GM12872 (cell line): ENCODE measurements at regions not wholly inside any gene's neighbourhood (a gene's known extent, or its start where the extent isn't known, plus 50 kb on each side); places are given as distances from the start of the nearest gene placed in this dataset.

Experiments
- CTCF ChIP-seq: IDR thresholded peaks from 3 replicates; pipeline ENCODE4 v1.5.1; 2011; ENCODE audit warnings: low read depth, mild to moderate bottlenecking, low read length, moderate library complexity; ENCODE audit not compliant: insufficient read depth

- TF ChIP-seq CTCF, result no peak
Measured at GRCh38 chr2:7896940-7897487, 784.8 kb upstream of the ID2 start.

- no peak for TF ChIP-seq CTCF
Measured at GRCh38 chr2:7899241-7899640, 782.6 kb upstream of the ID2 start.

- TF ChIP-seq CTCF, result no peak
Measured at GRCh38 chr2:7899923-7900322, 781.9 kb upstream of the ID2 start.

DNA sequence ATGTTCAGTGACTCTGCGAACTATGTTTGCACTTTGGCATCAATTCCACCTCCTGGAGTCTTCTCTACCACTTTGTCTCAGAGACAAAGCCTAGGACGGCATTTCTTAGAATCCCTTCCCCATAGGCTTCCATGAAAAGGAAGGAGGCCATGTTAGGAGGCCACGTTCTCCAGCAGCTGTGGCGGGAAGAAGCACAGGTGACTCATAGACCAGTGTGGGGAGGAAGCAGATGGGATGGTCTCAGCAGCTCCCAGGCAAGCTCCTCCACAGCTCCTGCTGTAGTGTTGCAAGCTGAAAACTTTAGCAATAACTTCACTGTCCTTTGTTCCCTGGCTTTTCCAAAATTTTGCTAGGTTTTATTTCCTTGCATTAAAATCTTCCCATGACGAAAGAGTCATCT is 781.3 kb upstream of the ID2 start:
- no peak for TF ChIP-seq CTCF

- TF ChIP-seq CTCF, result no peak
Measured at GRCh38 chr2:7902251-7902765, 779.5 kb upstream of the ID2 start.

DNA sequence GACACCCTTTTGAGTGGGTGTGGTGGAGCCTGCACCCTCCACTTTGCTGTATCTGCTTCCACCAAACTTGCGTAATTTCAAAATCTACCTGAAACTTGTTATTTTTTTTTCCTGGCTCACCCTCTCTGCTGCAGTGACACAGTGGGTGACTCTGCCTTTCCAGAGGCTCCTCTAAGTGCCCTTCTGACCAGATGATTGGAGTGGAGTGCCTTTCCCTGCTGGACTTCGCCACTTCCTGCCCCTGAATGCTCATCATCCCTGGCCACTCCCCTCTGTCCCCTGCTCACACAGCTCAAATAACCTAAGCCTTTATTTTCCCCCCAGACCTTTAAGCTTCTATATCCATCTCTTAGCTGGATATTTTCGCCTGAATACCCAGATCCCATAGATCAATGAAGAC is 777.5 kb upstream of the ID2 start:
- no peak for TF ChIP-seq CTCF

DNA sequence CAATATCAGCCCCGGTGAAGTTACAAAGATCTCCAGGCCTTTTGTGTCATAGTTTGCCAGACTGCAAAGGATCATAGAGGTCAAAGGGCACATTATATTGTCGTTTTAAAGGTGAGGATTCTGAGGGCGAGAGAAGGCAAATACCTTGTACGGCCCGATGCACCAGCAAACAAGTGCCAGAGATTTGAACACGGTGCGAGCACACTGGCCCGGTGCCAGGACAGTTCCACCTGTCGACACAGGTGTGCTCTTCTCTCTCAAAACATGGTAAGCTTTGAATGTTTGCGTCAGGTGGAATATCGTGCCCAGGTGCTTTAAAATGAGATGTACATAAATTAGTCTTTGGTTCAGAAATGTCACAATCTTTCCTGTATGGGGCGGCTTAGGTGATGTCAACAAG is 776.1 kb upstream of the ID2 start:
- TF ChIP-seq CTCF, result no peak

DNA sequence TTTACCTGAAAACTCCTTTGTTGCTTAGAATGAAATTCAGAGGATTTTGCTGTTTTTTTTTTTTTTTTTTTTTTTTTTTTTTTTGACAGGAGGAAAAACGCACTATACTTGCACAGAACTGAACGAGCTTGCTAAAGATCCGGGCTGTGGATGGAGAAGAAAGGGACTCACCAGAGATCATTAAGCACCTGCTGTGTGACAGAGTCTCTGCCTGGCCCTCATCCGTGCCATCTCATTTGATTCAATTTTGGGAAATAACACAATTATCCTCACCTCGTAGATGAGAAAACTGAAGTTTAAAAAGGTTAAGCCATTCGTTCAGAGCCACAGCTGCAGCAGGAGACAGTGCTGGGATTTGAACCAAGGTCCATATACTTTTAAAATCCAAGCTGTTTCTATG is 775.4 kb upstream of the ID2 start:
- TF ChIP-seq CTCF, result no peak
